Liver (tissue), 8 donors: ENCODE measurements at regions not wholly inside any gene's neighbourhood (a gene's known extent, or its start where the extent isn't known, plus 50 kb on each side); places are given as distances from the start of the nearest gene placed in this dataset.

ENCODE experiments used
- DNase-seq: peaks from one replicate; pipeline ENCODE4 v3.0.0-alpha.2; 2017; ENCODE audit warnings: low spot score
- H3K27ac ChIP-seq, 2 donors: one replicate each; pipeline ENCODE4 v1.7.0; 2013; ENCODE audit warnings: inconsistent platforms in 2 of 2, low read length in 2 of 2, control low read depth in 1 of 2, low read depth in 1 of 2, mild to moderate bottlenecking in 1 of 2
- H3K27me3 ChIP-seq, 4 donors: one replicate each; pipeline versions ENCODE4 v1.6.1 to v1.7.0; 2013; ENCODE audit warnings: low read length in 3 of 4, inconsistent platforms in 1 of 4, mild to moderate bottlenecking in 1 of 4, moderate library complexity in 1 of 4; ENCODE audit not compliant: control insufficient read depth in 4 of 4, insufficient read depth in 4 of 4
- H3K36me3 ChIP-seq, 4 donors: one replicate each; pipeline versions ENCODE4 v1.6.1 to v1.7.0; 2013; ENCODE audit warnings: low read length in 3 of 4, mild to moderate bottlenecking in 3 of 4, low read depth in 1 of 4, moderate library complexity in 1 of 4; ENCODE audit not compliant: control insufficient read depth in 4 of 4, insufficient read depth in 3 of 4
- H3K4me1 ChIP-seq, 4 donors: one replicate each; pipeline versions ENCODE4 v1.6.1 to v1.7.0; 2013; ENCODE audit warnings: low read length in 3 of 4, mild to moderate bottlenecking in 3 of 4, moderate library complexity in 1 of 4; ENCODE audit not compliant: control insufficient read depth in 4 of 4, insufficient read depth in 4 of 4
- H3K4me3 ChIP-seq, 3 donors: one replicate each; pipeline versions ENCODE4 v1.6.1 to v1.7.0; 2013; ENCODE audit warnings: low read length in 3 of 3, control low read depth in 1 of 3, low read depth in 1 of 3, mild to moderate bottlenecking in 1 of 3
- H3K9ac ChIP-seq, 2 donors: one replicate each; pipeline ENCODE4 v1.7.0; 2013; ENCODE audit warnings: low read length in 2 of 2, mild to moderate bottlenecking in 2 of 2, moderate library complexity in 2 of 2, control low read depth in 1 of 2, low read depth in 1 of 2
- H3K9me3 ChIP-seq, 4 donors: one replicate each; pipeline versions ENCODE4 v1.6.1 to v1.7.0; 2013; ENCODE audit warnings: low read length in 3 of 4; ENCODE audit not compliant: control insufficient read depth in 4 of 4
- ATF3 ChIP-seq: IDR thresholded peaks from 2 replicates; pipeline ENCODE4 v1.6.1; 2016; ENCODE audit warnings: antibody characterized with exemption
- CTCF ChIP-seq: fragments of 150-350 bp; IDR thresholded peaks from 2 replicates; pipeline ENCODE4 v1.5.1; 2017; ENCODE audit warnings: improper control_type of control experiment, low read depth, low read length; ENCODE audit not compliant: missing input control
- EGR1 ChIP-seq, 2 donors: IDR thresholded peaks; 2 replicates each; pipeline ENCODE4 v1.6.1; 2016 to 2018; ENCODE audit warnings: antibody characterized with exemption in 2 of 2, low read depth in 2 of 2
- FOXA1 ChIP-seq: IDR thresholded peaks from 2 replicates; pipeline ENCODE4 v1.6.1; 2016; ENCODE audit warnings: antibody characterized with exemption
- FOXA2 ChIP-seq: IDR thresholded peaks from 2 replicates; pipeline ENCODE4 v1.6.1; 2016; ENCODE audit warnings: antibody characterized with exemption
- GABPA ChIP-seq, 2 donors: IDR thresholded peaks in 1 of 2; conservative IDR thresholded peaks in 1 of 2; 2 replicates each; pipeline ENCODE4 v1.6.1; 2016; ENCODE audit warnings: antibody characterized with exemption in 2 of 2, mild to moderate bottlenecking in 1 of 2, moderate library complexity in 1 of 2
- HNF4A ChIP-seq, 2 donors: conservative IDR thresholded peaks; 2 replicates each; pipeline ENCODE4 v1.6.1; 2016; ENCODE audit warnings: antibody characterized with exemption in 2 of 2, mild to moderate bottlenecking in 2 of 2
- HNF4G ChIP-seq: IDR thresholded peaks from 2 replicates; pipeline ENCODE4 v1.6.1; 2016; ENCODE audit warnings: antibody characterized with exemption
- JUND ChIP-seq, 2 donors: IDR thresholded peaks; 2 replicates each; pipeline ENCODE4 v1.6.1; 2016; ENCODE audit warnings: antibody characterized with exemption in 2 of 2
- MAX ChIP-seq: IDR thresholded peaks from 2 replicates; pipeline ENCODE4 v1.6.1; 2016; ENCODE audit warnings: antibody characterized with exemption
- NR2F2 ChIP-seq: IDR thresholded peaks from 2 replicates; pipeline ENCODE4 v1.6.1; 2016; ENCODE audit warnings: antibody characterized with exemption
- RAD21 ChIP-seq, 2 donors: IDR thresholded peaks; 2 replicates each; pipeline ENCODE4 v1.6.1; 2016; ENCODE audit warnings: antibody characterized with exemption in 2 of 2, mild to moderate bottlenecking in 2 of 2
- REST ChIP-seq: IDR thresholded peaks from 2 replicates; pipeline ENCODE4 v1.6.1; 2016; ENCODE audit warnings: antibody characterized with exemption, mild to moderate bottlenecking
- RXRA ChIP-seq, 2 donors: IDR thresholded peaks; 2 replicates each; pipeline ENCODE4 v1.6.1; 2017 to 2018; ENCODE audit warnings: antibody characterized with exemption in 2 of 2, mild to moderate bottlenecking in 1 of 2
- SP1 ChIP-seq: IDR thresholded peaks from 2 replicates; pipeline ENCODE4 v1.6.1; 2018; ENCODE audit warnings: antibody characterized with exemption, mild to moderate bottlenecking
- TAF1 ChIP-seq: conservative IDR thresholded peaks from 2 replicates; pipeline ENCODE4 v1.6.1; 2016; ENCODE audit warnings: antibody characterized with exemption, mild to moderate bottlenecking
- YY1 ChIP-seq: IDR thresholded peaks from 2 replicates; pipeline ENCODE4 v1.6.1; 2016; ENCODE audit warnings: antibody characterized with exemption, mild to moderate bottlenecking
- ZBTB33 ChIP-seq: IDR thresholded peaks from 2 replicates; pipeline ENCODE4 v1.6.1; 2016; ENCODE audit warnings: antibody characterized with exemption
- WGBS: extraction: QIAGEN DNeasy Blood & Tissue Kit; methylation state at CpG from one replicate; pipeline ENCODE4 v1.1.7; 2013; 5-methylcytosine and 5-hydroxymethylcytosine counted together
- donor health status: healthy.
- donor health status: healthy.
- donor health status: healthy.
- donor health status: healthy.
- donor health status: healthy.

- no peak for TF ChIP-seq REST
- TF ChIP-seq RXRA (IDR thresholded peaks at IDR 0.05): no peak
- TF ChIP-seq FOXA1: no peak
- TF ChIP-seq MAX: no peak
- TF ChIP-seq YY1: no peak
- no peak for TF ChIP-seq NR2F2
- TF ChIP-seq RAD21 (IDR thresholded peaks at IDR 0.05): no peak
- no peak for TF ChIP-seq ZBTB33
- no peak for TF ChIP-seq HNF4G
- no peak for TF ChIP-seq HNF4A (conservative IDR thresholded peaks at IDR 0.05)
- no peak overlapping the region for H3K9ac ChIP-seq
- no peak for DNase-seq
- H3K36me3 ChIP-seq: peaks cover 0 to 3% (median under 1%) of the 10 kb centered on the region in 4 donors
- WGBS: 94% methylated on average over 1 of the region's 1 CpG
- H3K4me1 ChIP-seq: no peaks in the 10 kb centered on the region
- H3K4me3 ChIP-seq: no peak overlapping the region
- no peaks in the 10 kb centered on the region for H3K9me3 ChIP-seq
- H3K27ac ChIP-seq: no peak overlapping the region
- no peaks in the 10 kb centered on the region for H3K27me3 ChIP-seq
These were observed 163.8 kb downstream of the BACH1 start for GRCh38 chr21:29462479-29462878.

- H3K9ac ChIP-seq: no peak overlapping the region
These were observed 166.8 kb downstream of the BACH1 start for GRCh38 chr21:29465546-29465945.

More at GRCh38 chr21:29465546-29465945, 166.8 kb downstream of the BACH1 start:
- Histone ChIP-seq H3K9me3 (no peaks in the 10 kb centered on the region), H3K27me3 (no peaks in the 10 kb centered on the region), H3K4me1 (no peaks in the 10 kb centered on the region), H3K36me3 (peaks cover 0 to under 1% (median 0%) of the 10 kb centered on the region in 4 donors), H3K27ac (no peak overlapping the region), H3K4me3 (no peak overlapping the region)
- 90% methylated on average over 2 of the region's 2 CpGs for WGBS
- DNase-seq: no peak
- no peak for TF ChIP-seq YY1
- TF ChIP-seq JUND (IDR thresholded peaks at IDR 0.05): no peak
- TF ChIP-seq HNF4A (conservative IDR thresholded peaks at IDR 0.05): no peak
- no peak for TF ChIP-seq HNF4G
- TF ChIP-seq TAF1: no peak
- TF ChIP-seq ZBTB33: no peak
- TF ChIP-seq EGR1 (IDR thresholded peaks at IDR 0.05; ENCODE audit: low read depth in 2 of 2): no peak
- no peak for TF ChIP-seq RAD21 (IDR thresholded peaks at IDR 0.05)
- no peak for TF ChIP-seq ATF3
- TF ChIP-seq NR2F2: no peak
- no peak for TF ChIP-seq CTCF
- no peak for TF ChIP-seq RXRA (IDR thresholded peaks at IDR 0.05)
- TF ChIP-seq SP1: no peak
- TF ChIP-seq GABPA (IDR thresholded peaks at IDR 0.05 in 1 of 2, conservative IDR thresholded peaks at IDR 0.05 in 1 of 2): no peak
- TF ChIP-seq FOXA1: no peak
- no peak for TF ChIP-seq FOXA2
